ENCODE measurements at regions not wholly inside any gene's neighbourhood (a gene's known extent, or its start where the extent isn't known, plus 50 kb on each side); places are given as distances from the start of the nearest gene placed in this dataset.

GRCh38 chr3:3685721-3686120 is 113.5 kb upstream of the LRRN1 start:
- H3K36me3 ChIP-seq, result no peaks in the 10 kb centered on the region
- no peaks in the 10 kb centered on the region for H3K27me3 ChIP-seq (ENCODE audit: insufficient read depth, low read depth, severe bottlenecking)
- no peaks in the 10 kb centered on the region for H3K9me3 ChIP-seq (ENCODE audit: severe bottlenecking)
- TF ChIP-seq, protein P1, sequence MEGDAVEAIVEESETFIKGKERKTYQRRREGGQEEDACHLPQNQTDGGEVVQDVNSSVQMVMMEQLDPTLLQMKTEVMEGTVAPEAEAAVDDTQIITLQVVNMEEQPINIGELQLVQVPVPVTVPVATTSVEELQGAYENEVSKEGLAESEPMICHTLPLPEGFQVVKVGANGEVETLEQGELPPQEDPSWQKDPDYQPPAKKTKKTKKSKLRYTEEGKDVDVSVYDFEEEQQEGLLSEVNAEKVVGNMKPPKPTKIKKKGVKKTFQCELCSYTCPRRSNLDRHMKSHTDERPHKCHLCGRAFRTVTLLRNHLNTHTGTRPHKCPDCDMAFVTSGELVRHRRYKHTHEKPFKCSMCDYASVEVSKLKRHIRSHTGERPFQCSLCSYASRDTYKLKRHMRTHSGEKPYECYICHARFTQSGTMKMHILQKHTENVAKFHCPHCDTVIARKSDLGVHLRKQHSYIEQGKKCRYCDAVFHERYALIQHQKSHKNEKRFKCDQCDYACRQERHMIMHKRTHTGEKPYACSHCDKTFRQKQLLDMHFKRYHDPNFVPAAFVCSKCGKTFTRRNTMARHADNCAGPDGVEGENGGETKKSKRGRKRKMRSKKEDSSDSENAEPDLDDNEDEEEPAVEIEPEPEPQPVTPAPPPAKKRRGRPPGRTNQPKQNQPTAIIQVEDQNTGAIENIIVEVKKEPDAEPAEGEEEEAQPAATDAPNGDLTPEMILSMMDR (IDR thresholded peaks at IDR 0.05; ENCODE audit: low read depth, low read length), result no peak
- no peak for DNase-seq
- H3K27ac ChIP-seq, result no peak overlapping the region
- no peak overlapping the region for H3K4me3 ChIP-seq (ENCODE audit: low read depth, low read length)

DNA sequence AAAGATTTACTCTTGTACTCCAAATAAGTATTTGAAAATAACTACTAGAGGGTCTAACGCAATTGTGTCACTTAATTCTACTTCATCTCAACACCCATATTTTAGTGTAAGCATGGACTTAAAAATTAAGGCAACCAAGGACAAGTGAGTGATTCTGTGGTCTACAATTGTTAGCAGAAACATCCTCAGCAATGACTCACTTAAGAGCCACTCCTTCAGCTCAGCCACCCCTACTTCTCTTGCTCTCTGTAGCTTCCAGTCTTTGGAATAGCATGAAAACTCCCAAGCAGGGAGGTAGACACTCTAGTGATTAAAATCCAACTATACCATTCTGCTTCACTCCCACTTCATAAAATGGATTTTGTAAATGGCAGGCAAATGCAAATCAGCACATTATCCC is 116.0 kb upstream of the LRRN1 start:
- Histone ChIP-seq H3K27ac (no peak overlapping the region), H3K27me3 (ENCODE audit: insufficient read depth, low read depth, severe bottlenecking) (no peaks in the 10 kb centered on the region), H3K4me3 (ENCODE audit: low read depth, low read length) (no peak overlapping the region), H3K36me3 (no peaks in the 10 kb centered on the region), H3K9me3 (ENCODE audit: severe bottlenecking) (no peaks in the 10 kb centered on the region)
- DNase-seq, result no peak
- TF ChIP-seq, protein P1 (IDR thresholded peaks at IDR 0.05; ENCODE audit: low read depth, low read length), result no peak

- Histone ChIP-seq H3K9me3 (ENCODE audit: severe bottlenecking) (no peaks in the 10 kb centered on the region), H3K27ac (no peak overlapping the region), H3K27me3 (ENCODE audit: insufficient read depth, low read depth, severe bottlenecking) (no peaks in the 10 kb centered on the region), H3K36me3 (no peaks in the 10 kb centered on the region), H3K4me3 (ENCODE audit: low read depth, low read length) (no peak overlapping the region)
- TF ChIP-seq, protein P1 (IDR thresholded peaks at IDR 0.05; ENCODE audit: low read depth, low read length), result no peak
- DNase-seq, result no peak
Observed at GRCh38 chr3:3675801-3676200, 123.4 kb upstream of the LRRN1 start.

DNA sequence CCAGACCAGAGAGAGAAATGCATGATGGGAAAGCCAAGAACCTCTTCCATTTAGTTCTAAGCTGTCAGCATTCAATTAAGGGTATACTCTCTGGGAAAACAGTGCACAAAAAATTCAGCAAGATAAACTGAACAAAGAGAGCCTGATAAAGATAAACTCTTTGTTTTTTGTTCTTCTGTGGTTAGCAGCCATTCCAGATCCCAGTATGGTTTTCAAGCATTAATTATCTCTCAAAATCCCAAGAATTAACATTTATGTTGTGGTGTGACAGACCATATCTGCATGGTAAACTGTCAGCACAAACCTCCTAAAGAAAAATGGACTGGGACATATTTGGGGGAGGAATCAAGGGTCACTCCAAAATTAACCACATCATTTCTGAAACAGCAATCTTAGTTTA is 124.0 kb upstream of the LRRN1 start:
- Histone ChIP-seq H3K4me3 (ENCODE audit: low read depth, low read length) (no peak overlapping the region), H3K9me3 (ENCODE audit: severe bottlenecking) (no peaks in the 10 kb centered on the region), H3K36me3 (no peaks in the 10 kb centered on the region), H3K27ac (no peak overlapping the region), H3K27me3 (ENCODE audit: insufficient read depth, low read depth, severe bottlenecking) (no peaks in the 10 kb centered on the region)
- TF ChIP-seq, protein P1 (IDR thresholded peaks at IDR 0.05; ENCODE audit: low read depth, low read length), result no peak
- no peak for DNase-seq

- no peak for DNase-seq
- no peaks in the 10 kb centered on the region for H3K36me3 ChIP-seq
- TF ChIP-seq, protein P1 (IDR thresholded peaks at IDR 0.05; ENCODE audit: low read depth, low read length), result no peak
- H3K9me3 ChIP-seq (ENCODE audit: severe bottlenecking), result no peaks in the 10 kb centered on the region
- H3K27ac ChIP-seq, result no peak overlapping the region
- no peak overlapping the region for H3K4me3 ChIP-seq (ENCODE audit: low read depth, low read length)
- no peaks in the 10 kb centered on the region for H3K27me3 ChIP-seq (ENCODE audit: insufficient read depth, low read depth, severe bottlenecking)
Observed at GRCh38 chr3:3666664-3667063, 132.6 kb upstream of the LRRN1 start.

DNA sequence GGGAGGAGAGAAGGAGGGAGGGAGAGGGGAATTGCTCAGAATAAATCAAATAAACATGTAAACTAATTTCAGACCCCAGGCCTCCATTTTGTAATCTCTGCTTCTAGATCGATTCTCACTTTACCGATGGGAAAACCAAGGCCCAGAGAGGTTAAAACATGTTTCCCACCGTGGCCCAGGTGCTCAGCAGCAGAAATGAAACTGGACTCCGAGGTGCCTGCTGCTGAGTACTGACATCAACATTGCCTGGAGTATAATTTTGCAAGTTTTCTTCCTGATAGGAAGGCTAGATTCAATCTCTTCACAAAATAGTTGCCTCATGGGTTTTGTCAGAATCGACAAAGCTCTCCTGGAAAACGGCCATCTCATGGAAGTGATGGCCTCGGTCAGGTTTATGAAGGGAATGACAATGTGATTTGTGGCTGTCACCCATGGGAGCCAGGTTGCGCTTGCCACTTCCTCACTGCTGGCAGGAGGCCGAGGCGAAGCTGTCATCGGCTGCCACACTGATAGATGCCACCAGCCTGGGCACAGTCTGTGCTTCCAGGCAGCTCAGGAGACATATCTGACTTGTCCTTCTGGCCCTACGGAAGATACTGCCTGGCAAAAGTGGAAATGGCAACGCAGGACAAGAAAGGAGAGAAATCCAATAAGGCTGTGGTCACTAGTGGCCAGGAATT is 133.1 kb upstream of the LRRN1 start:
- no peak overlapping the region for H3K27ac ChIP-seq
- no peaks in the 10 kb centered on the region for H3K9me3 ChIP-seq (ENCODE audit: severe bottlenecking)
- TF ChIP-seq, protein P1 (IDR thresholded peaks at IDR 0.05; ENCODE audit: low read depth, low read length), result no peak

More for the DNA sequence above, 133.1 kb upstream of the LRRN1 start:
- H3K4me3 ChIP-seq (ENCODE audit: low read depth, low read length), result no peak overlapping the region
- no peaks in the 10 kb centered on the region for H3K36me3 ChIP-seq
- H3K27me3 ChIP-seq (ENCODE audit: insufficient read depth, low read depth, severe bottlenecking), result no peaks in the 10 kb centered on the region
- no peak for DNase-seq
